ENCODE measurements at regions not wholly inside any gene's neighbourhood (a gene's known extent, or its start where the extent isn't known, plus 50 kb on each side); places are given as distances from the start of the nearest gene placed in this dataset.

DNA sequence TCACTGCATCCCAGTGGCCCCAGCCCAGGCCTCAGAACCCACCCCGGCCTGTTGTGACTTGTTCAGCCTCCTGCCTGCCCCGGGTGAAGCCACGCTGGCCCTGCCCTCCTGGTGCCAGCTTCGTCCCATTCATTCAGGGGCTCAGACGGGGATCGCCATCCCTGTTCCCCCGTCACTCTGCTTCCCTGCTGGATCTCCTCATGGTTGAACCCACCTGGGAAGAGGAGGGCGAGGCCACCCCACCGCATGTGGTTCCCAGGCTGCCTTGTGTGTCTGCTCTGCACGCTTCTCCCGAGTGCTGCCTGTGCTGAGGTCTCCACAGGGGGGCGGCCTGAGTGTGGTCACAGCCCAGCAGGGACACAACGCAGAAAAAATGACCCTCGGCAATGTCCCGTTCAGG is 108.2 kb upstream of the ACTRT2 start:
- TF ChIP-seq, protein P1, sequence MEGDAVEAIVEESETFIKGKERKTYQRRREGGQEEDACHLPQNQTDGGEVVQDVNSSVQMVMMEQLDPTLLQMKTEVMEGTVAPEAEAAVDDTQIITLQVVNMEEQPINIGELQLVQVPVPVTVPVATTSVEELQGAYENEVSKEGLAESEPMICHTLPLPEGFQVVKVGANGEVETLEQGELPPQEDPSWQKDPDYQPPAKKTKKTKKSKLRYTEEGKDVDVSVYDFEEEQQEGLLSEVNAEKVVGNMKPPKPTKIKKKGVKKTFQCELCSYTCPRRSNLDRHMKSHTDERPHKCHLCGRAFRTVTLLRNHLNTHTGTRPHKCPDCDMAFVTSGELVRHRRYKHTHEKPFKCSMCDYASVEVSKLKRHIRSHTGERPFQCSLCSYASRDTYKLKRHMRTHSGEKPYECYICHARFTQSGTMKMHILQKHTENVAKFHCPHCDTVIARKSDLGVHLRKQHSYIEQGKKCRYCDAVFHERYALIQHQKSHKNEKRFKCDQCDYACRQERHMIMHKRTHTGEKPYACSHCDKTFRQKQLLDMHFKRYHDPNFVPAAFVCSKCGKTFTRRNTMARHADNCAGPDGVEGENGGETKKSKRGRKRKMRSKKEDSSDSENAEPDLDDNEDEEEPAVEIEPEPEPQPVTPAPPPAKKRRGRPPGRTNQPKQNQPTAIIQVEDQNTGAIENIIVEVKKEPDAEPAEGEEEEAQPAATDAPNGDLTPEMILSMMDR (IDR thresholded peaks at IDR 0.05): no peak
- no peak for TF ChIP-seq POLR2A (IDR thresholded peaks at IDR 0.05)
